OCI-LY7 (cell line): ENCODE measurements at regions not wholly inside any gene's neighbourhood (a gene's known extent, or its start where the extent isn't known, plus 50 kb on each side); places are given as distances from the start of the nearest gene placed in this dataset.

Experiments used
- EZH2phosphoT487 ChIP-seq: fragments of 200-600 bp; sonication (generic); IDR thresholded peaks from 2 replicates; pipeline ENCODE4 v1.6.1; 2018; ENCODE audit warnings: low read depth, borderline replicate concordance, mild to moderate bottlenecking, mixed run types, antibody characterized with exemption, low read length, moderate library complexity, mixed read lengths
- TF ChIP-seq, protein P1 (sequence below): fragments of 200-600 bp; sonication (generic); conservative IDR thresholded peaks from 2 replicates; pipeline ENCODE4 v1.5.1; 2014; ENCODE audit warnings: mild to moderate bottlenecking, antibody characterized with exemption, low read length, moderate library complexity, mixed read lengths

DNA sequence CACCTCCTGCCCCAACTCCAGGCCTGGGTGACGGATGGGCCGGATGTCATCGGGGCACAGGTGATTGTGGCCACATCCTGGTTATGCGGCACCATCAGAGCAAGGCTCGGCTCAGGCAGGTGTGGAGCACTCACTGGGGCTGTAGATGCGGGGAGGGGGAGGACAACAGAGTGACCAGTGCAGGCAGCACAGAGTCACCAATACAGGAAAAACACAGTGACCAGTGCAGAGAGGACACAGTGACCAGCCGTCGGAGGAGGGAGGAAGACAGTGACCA is 209.1 kb downstream of the BRD1 start:
- TF ChIP-seq, protein P1, sequence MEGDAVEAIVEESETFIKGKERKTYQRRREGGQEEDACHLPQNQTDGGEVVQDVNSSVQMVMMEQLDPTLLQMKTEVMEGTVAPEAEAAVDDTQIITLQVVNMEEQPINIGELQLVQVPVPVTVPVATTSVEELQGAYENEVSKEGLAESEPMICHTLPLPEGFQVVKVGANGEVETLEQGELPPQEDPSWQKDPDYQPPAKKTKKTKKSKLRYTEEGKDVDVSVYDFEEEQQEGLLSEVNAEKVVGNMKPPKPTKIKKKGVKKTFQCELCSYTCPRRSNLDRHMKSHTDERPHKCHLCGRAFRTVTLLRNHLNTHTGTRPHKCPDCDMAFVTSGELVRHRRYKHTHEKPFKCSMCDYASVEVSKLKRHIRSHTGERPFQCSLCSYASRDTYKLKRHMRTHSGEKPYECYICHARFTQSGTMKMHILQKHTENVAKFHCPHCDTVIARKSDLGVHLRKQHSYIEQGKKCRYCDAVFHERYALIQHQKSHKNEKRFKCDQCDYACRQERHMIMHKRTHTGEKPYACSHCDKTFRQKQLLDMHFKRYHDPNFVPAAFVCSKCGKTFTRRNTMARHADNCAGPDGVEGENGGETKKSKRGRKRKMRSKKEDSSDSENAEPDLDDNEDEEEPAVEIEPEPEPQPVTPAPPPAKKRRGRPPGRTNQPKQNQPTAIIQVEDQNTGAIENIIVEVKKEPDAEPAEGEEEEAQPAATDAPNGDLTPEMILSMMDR, result no peak
- TF ChIP-seq EZH2phosphoT487, result no peak
